ENCODE measurements at regions not wholly inside any gene's neighbourhood (a gene's known extent, or its start where the extent isn't known, plus 50 kb on each side); places are given as distances from the start of the nearest gene placed in this dataset.

GRCh38 chr4:159791334-159791733, 688.5 kb downstream of the RAPGEF2 start:
- no peak for TF ChIP-seq ATF2 (CRISPR knock-in tag; IDR thresholded peaks at IDR 0.05; ENCODE audit: borderline replicate concordance, low read depth)
- TF ChIP-seq ZNF425 (CRISPR knock-in tag; conservative IDR thresholded peaks at IDR 0.05) = no peak
- TF ChIP-seq CTCF (IDR thresholded peaks at IDR 0.05) = no peak
- no peak for TF ChIP-seq ZNF121 (CRISPR knock-in tag; IDR thresholded peaks at IDR 0.05)
- no peak for TF ChIP-seq ZNF512 (CRISPR knock-in tag; IDR thresholded peaks at IDR 0.05; ENCODE audit: borderline replicate concordance)
- no peak for TF ChIP-seq MAX (CRISPR knock-in tag; IDR thresholded peaks at IDR 0.05)
- no peak for TF ChIP-seq USF2 (CRISPR knock-in tag; IDR thresholded peaks at IDR 0.05)
- no peak for TF ChIP-seq SP1 (CRISPR knock-in tag; conservative IDR thresholded peaks at IDR 0.05)
- no peak for TF ChIP-seq NFE2L1 (CRISPR knock-in tag; IDR thresholded peaks at IDR 0.05)
- no peak for TF ChIP-seq NR3C1 (CRISPR knock-in tag; conservative IDR thresholded peaks at IDR 0.05; ENCODE audit: low read depth)
- no peak for TF ChIP-seq SMAD3 (CRISPR knock-in tag; IDR thresholded peaks at IDR 0.05; ENCODE audit: borderline replicate concordance)

All from WTC11 (cell line).